ENCODE measurements at regions not wholly inside any gene's neighbourhood (a gene's known extent, or its start where the extent isn't known, plus 50 kb on each side); places are given as distances from the start of the nearest gene placed in this dataset.
"Not testable (repeated sequence)": the region's sequence is repeated elsewhere in the genome, so short reads cannot be mapped to it uniquely, and the experiment has no call there.

GRCh38 chr10:46792657-46793357 lies 118.4 kb upstream of the PTPN20 start:
- TF ChIP-seq EZH2phosphoT487 (IDR thresholded peaks at IDR 0.05; ENCODE audit: borderline replicate concordance, low read length); CTCF (IDR thresholded peaks at IDR 0.05; ENCODE audit: low read depth, low read length, poor library complexity, severe bottlenecking): not testable (repeated sequence)

All from DOHH2 (cell line).